ENCODE measurements at regions not wholly inside any gene's neighbourhood (a gene's known extent, or its start where the extent isn't known, plus 50 kb on each side); places are given as distances from the start of the nearest gene placed in this dataset.
A peak's percentile ranks its signal among the peaks of the same experiment; 100 is the strongest.

DNA sequence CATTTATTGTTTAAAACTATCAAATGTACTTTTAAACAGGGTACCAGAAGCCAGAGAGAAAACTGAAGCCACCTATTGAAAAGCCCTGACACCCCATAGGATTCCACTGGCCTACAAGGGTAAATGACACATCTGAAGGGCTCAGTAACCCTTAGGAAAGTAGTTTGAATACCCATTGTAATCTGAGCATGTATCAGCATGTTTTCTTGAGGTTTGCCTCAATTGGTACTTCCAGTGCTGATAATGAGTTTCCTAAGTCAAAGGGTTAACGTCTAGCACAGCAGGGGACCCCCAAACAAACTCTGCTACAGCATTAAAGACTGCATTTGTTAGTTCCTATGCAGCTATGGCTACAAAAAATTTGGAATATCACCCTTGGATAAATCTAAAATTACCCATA lies 657.1 kb downstream of the NR2F1-AS1 start:
- H3K27ac ChIP-seq: no peak overlapping the region
- peaks cover 0 to 5% (median 0%) of the 10 kb centered on the region in 7 donors for H3K27me3 ChIP-seq
- no peaks in the 10 kb centered on the region for H3K9me3 ChIP-seq
- 32 to 34% methylated on average over 1 of the region's 1 CpG for WGBS, 2 donors
- no peaks in the 10 kb centered on the region for H3K36me3 ChIP-seq
- TF ChIP-seq, protein P1, sequence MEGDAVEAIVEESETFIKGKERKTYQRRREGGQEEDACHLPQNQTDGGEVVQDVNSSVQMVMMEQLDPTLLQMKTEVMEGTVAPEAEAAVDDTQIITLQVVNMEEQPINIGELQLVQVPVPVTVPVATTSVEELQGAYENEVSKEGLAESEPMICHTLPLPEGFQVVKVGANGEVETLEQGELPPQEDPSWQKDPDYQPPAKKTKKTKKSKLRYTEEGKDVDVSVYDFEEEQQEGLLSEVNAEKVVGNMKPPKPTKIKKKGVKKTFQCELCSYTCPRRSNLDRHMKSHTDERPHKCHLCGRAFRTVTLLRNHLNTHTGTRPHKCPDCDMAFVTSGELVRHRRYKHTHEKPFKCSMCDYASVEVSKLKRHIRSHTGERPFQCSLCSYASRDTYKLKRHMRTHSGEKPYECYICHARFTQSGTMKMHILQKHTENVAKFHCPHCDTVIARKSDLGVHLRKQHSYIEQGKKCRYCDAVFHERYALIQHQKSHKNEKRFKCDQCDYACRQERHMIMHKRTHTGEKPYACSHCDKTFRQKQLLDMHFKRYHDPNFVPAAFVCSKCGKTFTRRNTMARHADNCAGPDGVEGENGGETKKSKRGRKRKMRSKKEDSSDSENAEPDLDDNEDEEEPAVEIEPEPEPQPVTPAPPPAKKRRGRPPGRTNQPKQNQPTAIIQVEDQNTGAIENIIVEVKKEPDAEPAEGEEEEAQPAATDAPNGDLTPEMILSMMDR (IDR thresholded peaks at IDR 0.05): no peak
- no peak for ATAC-seq
- no peak overlapping the region for H3K4me3 ChIP-seq
- intact Hi-C loops (cut with DNase I): no loop called here
- no peak for DNase-seq
- H3K4me1 ChIP-seq: no peaks in the 10 kb centered on the region

DNA sequence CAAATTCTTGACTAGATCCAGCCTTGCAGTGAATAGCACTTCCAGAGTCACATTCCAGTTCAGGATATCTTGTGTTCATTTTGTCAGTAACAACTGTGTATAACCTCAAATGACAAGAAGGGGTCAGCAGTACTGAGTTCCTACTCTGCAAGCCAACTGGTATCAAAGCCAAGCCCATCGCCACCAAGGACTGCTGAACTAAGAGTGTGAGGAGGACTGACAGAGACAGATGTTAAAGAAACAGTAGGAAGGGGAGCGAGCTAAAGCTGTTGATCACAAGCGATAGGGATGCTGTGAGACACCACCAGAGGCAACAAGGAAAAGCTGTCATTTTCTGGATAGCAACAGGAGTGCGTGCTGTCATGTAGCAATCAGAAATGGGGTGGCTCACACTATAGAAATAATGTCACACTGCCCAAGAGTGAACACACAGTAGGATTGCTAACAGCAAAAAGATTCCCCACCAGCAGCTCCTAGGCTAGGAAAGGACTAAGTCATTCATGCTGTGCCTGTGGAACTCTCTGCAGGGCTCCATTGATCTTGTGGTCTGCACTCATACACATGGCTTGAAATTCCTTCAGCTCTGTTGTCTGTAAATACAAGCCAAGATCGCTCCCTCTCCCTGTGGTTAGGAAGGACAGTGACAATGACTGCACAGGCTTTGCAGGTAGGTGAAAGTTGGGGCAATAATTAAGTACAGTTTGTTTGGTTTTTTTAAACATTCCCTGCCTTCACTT lies 658.6 kb downstream of the NR2F1-AS1 start:
- H3K4me1 ChIP-seq: no peaks in the 10 kb centered on the region
- no peak for ATAC-seq
- no peaks in the 10 kb centered on the region for H3K36me3 ChIP-seq
- intact Hi-C loops (cut with DNase I): no loop called here
- TF ChIP-seq, protein P1 (IDR thresholded peaks at IDR 0.05): no peak
- peaks cover 0 to 5% (median 0%) of the 10 kb centered on the region in 7 donors for H3K27me3 ChIP-seq
- DNase-seq: no peak
- WGBS, 2 donors: 47 to 58% methylated on average over 5 of the region's 5 CpGs
- no peak overlapping the region for H3K27ac ChIP-seq
- H3K9me3 ChIP-seq: no peaks in the 10 kb centered on the region
- H3K4me3 ChIP-seq: no peak overlapping the region

DNA sequence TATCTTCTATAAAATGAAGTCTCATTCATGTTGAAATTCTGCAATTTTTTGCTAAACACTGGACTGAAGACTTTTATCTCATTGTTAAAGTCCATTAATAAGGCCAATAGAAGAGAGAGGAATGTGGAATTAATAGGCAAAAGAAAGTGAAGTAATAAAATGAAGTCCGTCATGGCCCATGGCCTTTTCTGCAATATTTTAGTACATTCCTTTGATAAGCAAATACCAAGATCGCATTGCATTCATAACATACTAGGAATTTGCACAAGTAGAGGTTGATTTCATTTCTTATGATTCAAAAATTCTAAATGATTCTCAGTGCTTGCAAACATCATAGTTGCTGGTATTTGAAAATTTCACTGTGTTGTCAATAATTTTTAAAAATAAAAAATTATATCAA lies 664.0 kb downstream of the NR2F1-AS1 start:
- 81 to 87% methylated on average over 2 of the region's 2 CpGs for WGBS, 2 donors
- Histone ChIP-seq H3K36me3 (no peaks in the 10 kb centered on the region), H3K4me3 (no peak overlapping the region), H3K9me3 (no peaks in the 10 kb centered on the region), H3K4me1 (no peaks in the 10 kb centered on the region), H3K27me3 (peaks cover 0 to under 1% (median 0%) of the 10 kb centered on the region in 7 donors), H3K27ac (no peak overlapping the region)
- no peak for ATAC-seq
- intact Hi-C loops (cut with DNase I): no loop called here
- no peak for DNase-seq
- TF ChIP-seq, protein P1 (IDR thresholded peaks at IDR 0.05): no peak

DNA sequence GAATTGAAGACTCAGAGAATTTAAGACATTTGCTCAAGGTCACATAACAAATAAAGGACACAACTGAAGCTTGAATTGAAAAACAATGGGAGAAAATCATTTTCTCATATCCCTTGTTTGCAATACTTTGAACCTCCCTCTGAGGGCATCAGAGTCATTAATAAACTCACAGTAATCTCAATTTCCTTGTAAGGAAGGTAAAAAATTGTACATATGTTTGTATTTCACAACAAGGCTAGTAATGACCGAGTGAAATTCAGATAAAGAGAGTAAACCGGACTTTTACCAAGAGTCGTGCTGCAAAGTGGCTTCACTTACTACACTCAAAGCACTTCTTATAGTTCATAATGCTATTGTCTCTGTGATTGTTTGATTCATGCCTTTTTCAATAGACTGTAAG lies 665.0 kb downstream of the NR2F1-AS1 start:
- ATAC-seq: no peak
- 59% methylated on average over 3 of the region's 3 CpGs for WGBS, 2 donors

More for the DNA sequence above, 665.0 kb downstream of the NR2F1-AS1 start:
- H3K9me3 ChIP-seq: no peaks in the 10 kb centered on the region
- TF ChIP-seq, protein P1 (IDR thresholded peaks at IDR 0.05): peak in 4 of 9 donors; percentile 8 to 31 (median 19)
- H3K36me3 ChIP-seq: no peaks in the 10 kb centered on the region
- H3K4me1 ChIP-seq: no peaks in the 10 kb centered on the region
- intact Hi-C loops (cut with DNase I): no loop called here
- no peak overlapping the region for H3K27ac ChIP-seq
- no peaks in the 10 kb centered on the region for H3K27me3 ChIP-seq
- DNase-seq: no peak
- H3K4me3 ChIP-seq: no peak overlapping the region

Measured in heart right ventricle (tissue), 16 donors.